ENCODE measurements at regions not wholly inside any gene's neighbourhood (a gene's known extent, or its start where the extent isn't known, plus 50 kb on each side); places are given as distances from the start of the nearest gene placed in this dataset.

GRCh38 chr9:79477241-79477840, 94.4 kb upstream of the TLE4 start:
- no peaks in the 10 kb centered on the region for H3K27me3 ChIP-seq
- no peaks in the 10 kb centered on the region for H3K4me1 ChIP-seq
- H3K36me3 ChIP-seq: no peaks in the 10 kb centered on the region
- no peaks in the 10 kb centered on the region for H3K9me3 ChIP-seq
- no peak overlapping the region for H3K4me3 ChIP-seq
- TF ChIP-seq POLR2A (IDR thresholded peaks at IDR 0.05) (no peak), CTCF (IDR thresholded peaks at IDR 0.05) (no peak)
- intact Hi-C loops (cut with DNase I; ENCODE audit: low total_unique reads): no loop called here
- H3K27ac ChIP-seq: no peak overlapping the region
- DNase-seq: no peak

- H3K36me3 ChIP-seq: no peaks in the 10 kb centered on the region
- H3K27me3 ChIP-seq: no peaks in the 10 kb centered on the region
- no peak overlapping the region for H3K4me3 ChIP-seq
- intact Hi-C loops (cut with DNase I; ENCODE audit: low total_unique reads): no loop called here
- H3K9me3 ChIP-seq: no peaks in the 10 kb centered on the region
- TF ChIP-seq POLR2A (IDR thresholded peaks at IDR 0.05) (no peak), CTCF (IDR thresholded peaks at IDR 0.05) (no peak)
- no peaks in the 10 kb centered on the region for H3K4me1 ChIP-seq
- DNase-seq: no peak
- H3K27ac ChIP-seq: no peak overlapping the region
Measured at GRCh38 chr9:79477955-79478771, 93.6 kb upstream of the TLE4 start.

- TF ChIP-seq POLR2A (IDR thresholded peaks at IDR 0.05): no peak
- TF ChIP-seq CTCF (IDR thresholded peaks at IDR 0.05): no peak
- intact Hi-C loops (cut with DNase I; ENCODE audit: low total_unique reads): no loop called here
- Histone ChIP-seq H3K9me3 (no peaks in the 10 kb centered on the region), H3K36me3 (no peaks in the 10 kb centered on the region), H3K27me3 (no peaks in the 10 kb centered on the region), H3K4me3 (no peak overlapping the region), H3K4me1 (no peaks in the 10 kb centered on the region), H3K27ac (no peak overlapping the region)
- no peak for DNase-seq
Measured at GRCh38 chr9:79480639-79481038, 91.1 kb upstream of the TLE4 start.

- no peaks in the 10 kb centered on the region for H3K36me3 ChIP-seq
- TF ChIP-seq POLR2A (IDR thresholded peaks at IDR 0.05) (no peak), CTCF (IDR thresholded peaks at IDR 0.05) (no peak)
- H3K4me3 ChIP-seq: no peak overlapping the region
- no peaks in the 10 kb centered on the region for H3K4me1 ChIP-seq
- H3K9me3 ChIP-seq: no peaks in the 10 kb centered on the region
- no peaks in the 10 kb centered on the region for H3K27me3 ChIP-seq
- H3K27ac ChIP-seq: no peak overlapping the region
- intact Hi-C loops (cut with DNase I; ENCODE audit: low total_unique reads): no loop called here
- no peak for DNase-seq
Measured at GRCh38 chr9:79481846-79482477, 89.8 kb upstream of the TLE4 start.

GRCh38 chr9:79485258-79485657, 86.5 kb upstream of the TLE4 start:
- no peak for TF ChIP-seq POLR2A (IDR thresholded peaks at IDR 0.05)
- TF ChIP-seq CTCF (IDR thresholded peaks at IDR 0.05): no peak
- Histone ChIP-seq H3K36me3 (no peaks in the 10 kb centered on the region), H3K27me3 (no peaks in the 10 kb centered on the region), H3K4me1 (no peaks in the 10 kb centered on the region), H3K4me3 (no peak overlapping the region), H3K27ac (no peak overlapping the region), H3K9me3 (no peaks in the 10 kb centered on the region)
- no peak for DNase-seq
- intact Hi-C loops (cut with DNase I; ENCODE audit: low total_unique reads): no loop called here

Measured in uterus (tissue), 3 donors.